ENCODE measurements at regions not wholly inside any gene's neighbourhood (a gene's known extent, or its start where the extent isn't known, plus 50 kb on each side); places are given as distances from the start of the nearest gene placed in this dataset.

- TF ChIP-seq CTCF (IDR thresholded peaks at IDR 0.05): no peak
- no peak for TF ChIP-seq POLR2A (IDR thresholded peaks at IDR 0.05)
- TF ChIP-seq POLR2AphosphoS5 (IDR thresholded peaks at IDR 0.05): no peak
Observed at GRCh38 chr18:72940509-72940908, 72.7 kb upstream of the NETO1 start.
